Stimulated activated CD4-positive, alpha-beta T cell treated with anti-CD3 and anti-CD28 coated beads, Interleukin-15, amount 100 ng/mL, for 48 hours (primary cell): ENCODE measurements at regions not wholly inside any gene's neighbourhood (a gene's known extent, or its start where the extent isn't known, plus 50 kb on each side); places are given as distances from the start of the nearest gene placed in this dataset.
"Not testable (repeated sequence)": the region's sequence is repeated elsewhere in the genome, so short reads cannot be mapped to it uniquely, and the experiment has no call there.

Experiments
- DNase-seq, 2 donors: peaks; one replicate each; pipeline ENCODE4 v3.0.0-alpha.2; 2020; ENCODE audit warnings: low read depth in 2 of 2

GRCh38 chr7:63856466-63856865, 142.2 kb upstream of the ZNF722 start:
- DNase-seq = not testable (repeated sequence)

DNA sequence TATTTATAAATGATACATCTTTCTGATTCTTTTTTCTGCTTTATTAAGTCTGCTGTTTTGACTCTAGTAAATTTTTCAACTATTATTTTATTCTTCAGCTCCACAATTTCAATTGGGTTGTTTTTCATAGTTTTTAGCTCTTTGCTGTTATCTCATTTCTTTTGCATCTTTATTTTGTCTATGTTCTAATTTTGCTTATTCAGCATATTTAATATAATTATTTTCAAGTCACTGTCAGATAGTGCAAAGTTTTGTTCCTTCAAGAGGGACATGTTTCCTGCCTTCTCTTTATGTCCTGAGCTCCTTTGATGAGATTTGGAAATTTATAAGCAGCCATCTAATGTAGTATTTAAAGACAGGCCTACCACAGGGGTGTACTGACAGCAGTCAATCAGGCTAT, 131.5 kb upstream of the ZNF722 start:
- DNase-seq = no peak

DNA sequence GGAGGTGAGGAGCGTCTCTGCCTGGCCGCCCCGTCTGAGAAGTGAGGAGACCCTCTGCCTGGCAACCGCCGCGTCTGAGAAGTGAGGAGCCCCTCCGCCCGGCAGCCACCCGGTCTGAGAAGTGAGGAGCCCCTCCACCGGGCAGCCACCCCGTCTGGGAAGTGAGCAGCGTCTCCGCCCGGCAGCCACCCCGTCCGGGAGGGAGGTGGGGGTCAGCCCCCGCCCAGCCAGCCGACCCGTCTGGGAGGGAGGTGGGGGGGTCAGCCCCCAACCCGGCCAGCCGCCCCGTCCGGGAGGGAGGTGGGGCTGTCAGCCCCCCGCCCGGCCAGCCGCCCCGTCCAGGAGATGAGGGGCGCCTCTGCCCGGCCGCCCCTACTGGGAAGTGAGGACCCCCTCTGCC, 124.4 kb upstream of the ZNF722 start:
- DNase-seq = not testable (repeated sequence)

DNA sequence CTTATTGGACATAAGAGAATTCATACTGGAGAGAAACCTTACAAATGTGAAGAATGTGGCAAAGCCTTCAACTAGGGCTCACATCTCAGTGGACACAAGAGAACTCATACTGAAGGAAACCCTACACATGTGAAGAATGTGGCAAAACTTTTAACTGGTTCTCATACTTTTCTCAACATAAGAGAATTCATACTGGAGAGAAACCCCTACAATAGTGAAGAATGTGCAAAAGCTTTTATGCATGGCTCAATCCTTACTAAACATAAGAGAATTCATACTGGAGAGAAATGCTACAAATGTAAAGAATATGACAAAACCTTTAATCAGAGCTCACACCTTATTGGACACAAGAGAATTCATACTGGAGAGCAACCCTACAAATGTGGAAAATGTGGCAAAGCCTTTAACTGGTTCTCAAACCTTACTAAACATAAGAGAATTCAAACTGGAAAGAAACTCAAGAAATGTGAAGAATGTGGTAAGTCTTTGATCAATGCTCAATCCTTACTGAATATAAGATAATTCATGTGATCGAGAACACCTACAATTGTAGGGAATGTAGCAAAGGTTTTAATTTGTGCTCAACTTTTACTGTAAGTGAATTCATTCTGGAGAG, 121.8 kb upstream of the ZNF722 start:
- DNase-seq = no peak

DNA sequence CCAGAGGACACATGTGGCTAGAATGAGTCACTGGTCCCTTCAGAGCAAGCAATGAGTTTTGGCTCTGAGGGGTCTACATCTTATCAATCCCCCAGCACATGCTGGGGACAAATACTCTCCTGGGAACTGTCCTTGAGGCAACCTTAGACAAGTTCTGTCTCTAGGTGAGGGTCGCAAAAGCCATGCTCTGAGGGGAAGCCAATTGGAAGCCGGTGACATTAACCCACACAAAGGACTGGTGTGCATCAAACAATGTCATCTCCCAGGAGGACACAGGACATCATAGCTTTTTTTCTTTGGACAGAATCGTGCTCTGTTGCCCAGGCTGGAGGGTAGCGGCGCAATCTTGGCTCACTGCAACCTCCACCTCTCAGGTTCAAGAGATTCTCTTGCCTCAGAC, 111.6 kb upstream of the ZNF722 start:
- no peak for DNase-seq

- DNase-seq = peak; percentile 63 to 69
Observed at GRCh38 chr7:63899691-63900393, 98.8 kb upstream of the ZNF722 start.

- DNase-seq = peak; percentile 83 to 84
Observed at GRCh38 chr7:63900394-63901203, 98.0 kb upstream of the ZNF722 start.

DNA sequence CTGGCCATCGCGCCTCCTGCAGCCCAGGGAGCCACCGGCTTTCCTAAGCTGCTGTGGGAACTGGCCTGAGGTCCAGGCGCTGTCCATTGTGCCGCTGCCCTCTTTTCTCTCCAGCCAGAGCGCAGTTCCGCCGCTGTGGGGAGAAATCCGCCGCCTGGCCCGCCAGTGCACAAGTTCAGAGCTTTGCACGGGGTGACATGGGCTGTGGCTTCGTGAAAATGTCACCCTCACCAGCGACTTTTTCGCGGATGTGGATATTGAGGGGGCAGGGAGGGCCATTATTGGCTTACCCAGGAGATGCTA, 97.5 kb upstream of the ZNF722 start:
- not testable (repeated sequence) for DNase-seq

DNA sequence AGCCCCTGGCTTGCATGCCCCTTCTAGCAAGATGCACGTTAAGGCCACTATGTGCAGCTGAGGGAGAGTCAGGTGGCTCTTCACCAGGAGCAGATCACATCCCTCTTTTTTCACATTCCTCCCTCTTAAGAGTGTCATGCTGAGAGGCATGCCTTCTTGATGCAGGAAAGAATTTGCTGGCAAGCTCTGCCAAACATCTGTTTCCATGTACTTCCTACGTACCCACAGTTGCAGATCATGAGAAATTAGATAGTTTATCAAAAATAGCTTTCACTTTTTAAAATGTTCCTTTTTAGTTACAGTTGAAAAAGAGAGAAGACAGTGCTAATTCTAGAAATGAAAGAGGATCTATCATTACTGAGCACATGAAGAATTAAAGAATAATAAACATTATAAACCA, 79.7 kb upstream of the ZNF722 start:
- DNase-seq = no peak

- DNase-seq = no peak
Observed at GRCh38 chr7:63925262-63925625, 73.4 kb upstream of the ZNF722 start.

DNA sequence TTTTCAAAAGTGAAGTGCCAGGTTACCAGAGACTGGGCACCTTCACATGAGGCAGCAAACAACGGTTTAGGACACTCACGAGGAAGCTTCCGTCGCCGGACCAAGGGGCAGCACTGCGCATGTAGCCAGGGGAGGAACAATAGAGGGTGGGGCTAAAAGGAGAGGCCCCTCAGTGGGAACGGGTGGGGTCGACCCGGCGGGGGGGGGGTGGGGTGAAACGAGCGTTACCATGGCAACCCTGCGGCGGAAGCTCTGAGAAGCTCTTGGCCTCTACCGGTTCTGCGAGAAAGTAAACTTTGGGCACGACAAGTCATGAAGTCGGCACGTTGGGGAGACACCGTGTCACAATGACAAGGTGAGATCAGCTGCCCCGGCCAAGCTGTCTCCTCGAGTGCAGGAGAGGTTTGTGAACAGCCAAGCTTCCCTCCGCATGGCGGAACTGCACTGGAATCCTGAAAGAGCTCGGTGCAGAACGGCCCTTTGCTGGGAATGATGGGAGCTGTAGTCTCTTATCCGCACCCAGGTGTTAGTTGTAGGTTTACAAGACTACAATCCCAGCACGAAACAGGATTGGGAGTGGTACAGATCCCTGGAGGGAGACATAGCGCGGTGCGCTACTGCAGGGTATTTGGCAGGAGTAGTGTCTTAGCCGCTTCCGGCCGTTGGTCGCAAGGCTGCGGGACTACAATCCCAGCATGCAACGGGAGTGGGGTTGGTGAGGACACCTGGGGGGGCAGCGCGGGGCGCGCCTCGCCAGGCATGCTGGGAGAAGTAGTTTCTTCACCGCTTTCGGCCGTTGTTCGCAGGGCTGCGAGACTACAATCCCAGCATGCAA, 72.8 kb upstream of the ZNF722 start:
- DNase-seq = peak; percentile 83 to 87

- DNase-seq = no peak
Observed at GRCh38 chr7:63927261-63927660, 71.4 kb upstream of the ZNF722 start.

GRCh38 chr7:63931057-63931600, 67.5 kb upstream of the ZNF722 start:
- DNase-seq = no peak

- no peak for DNase-seq
Observed at GRCh38 chr7:63931985-63932577, 66.6 kb upstream of the ZNF722 start.
